ENCODE measurements at regions not wholly inside any gene's neighbourhood (a gene's known extent, or its start where the extent isn't known, plus 50 kb on each side); places are given as distances from the start of the nearest gene placed in this dataset.

- peaks cover 4% of the 10 kb centered on the region for H3K9me1 ChIP-seq (ENCODE audit: control insufficient read depth, insufficient read depth, low read length)
- peaks cover 54 to 70% of the 10 kb centered on the region in 2 experiments for H3K4me1 ChIP-seq (replicated peaks in 1 of 2; ENCODE audit: control insufficient read depth in 2 of 2, insufficient read depth in 2 of 2, low read length in 2 of 2)
- peaks cover 89% of the 10 kb centered on the region for H3K79me2 ChIP-seq (ENCODE audit: control insufficient read depth, insufficient read depth, low read length)
- DNase-seq (ENCODE audit: extremely low read depth in 1 of 4, low spot score in 3 of 4) (no peak), ATAC-seq (no peak), FAIRE-seq (no peak)
- CTCF ChIA-PET (ENCODE audit: low intra/inter-chr PET ratio) = no interaction called here
- H2AFZ ChIP-seq (ENCODE audit: low read depth, low read length) = no peak overlapping the region
- H3K9me3 ChIP-seq (replicated peaks; ENCODE audit: control insufficient read depth, insufficient read depth, low read depth, low read length) = no peaks in the 10 kb centered on the region
- peaks cover 8% of the 10 kb centered on the region for H4K20me1 ChIP-seq (replicated peaks; ENCODE audit: control insufficient read depth, insufficient read depth, low read length)
- in situ Hi-C loops (cut with MboI) = no loop called here
- no peak overlapping the region for H3K4me2 ChIP-seq (ENCODE audit: insufficient read depth, low read length)
- H3K27ac ChIP-seq (ENCODE audit: extremely low read depth, low read depth, low read length) = no peak overlapping the region
- 80% methylated on average over 1 of the region's 1 CpG for WGBS (ENCODE audit: insufficient coverage, low coverage, missing lambda C conversion rate)
- POLR2A ChIA-PET = interaction anchor here (0.6 kb wide), 1 partner anchor 86 kb away, joined by 3 read pairs; no protein-coding TSS in a partner anchor
- TF ChIP-seq, protein P1, sequence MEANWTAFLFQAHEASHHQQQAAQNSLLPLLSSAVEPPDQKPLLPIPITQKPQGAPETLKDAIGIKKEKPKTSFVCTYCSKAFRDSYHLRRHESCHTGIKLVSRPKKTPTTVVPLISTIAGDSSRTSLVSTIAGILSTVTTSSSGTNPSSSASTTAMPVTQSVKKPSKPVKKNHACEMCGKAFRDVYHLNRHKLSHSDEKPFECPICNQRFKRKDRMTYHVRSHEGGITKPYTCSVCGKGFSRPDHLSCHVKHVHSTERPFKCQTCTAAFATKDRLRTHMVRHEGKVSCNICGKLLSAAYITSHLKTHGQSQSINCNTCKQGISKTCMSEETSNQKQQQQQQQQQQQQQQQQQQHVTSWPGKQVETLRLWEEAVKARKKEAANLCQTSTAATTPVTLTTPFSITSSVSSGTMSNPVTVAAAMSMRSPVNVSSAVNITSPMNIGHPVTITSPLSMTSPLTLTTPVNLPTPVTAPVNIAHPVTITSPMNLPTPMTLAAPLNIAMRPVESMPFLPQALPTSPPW (CRISPR knock-in tag; IDR thresholded peaks at IDR 0.05) = peak; percentile 31; the same call in 1 of the 2 replicates
- peak; percentile 20; the same call in 1 of the 2 replicates for TF ChIP-seq ZNF384 (IDR thresholded peaks at IDR 0.05; ENCODE audit: low read depth, low read length)
- TF ChIP-seq TBP (optimal IDR thresholded peaks at IDR 0.05; ENCODE audit: low read depth, low read length) = no peak
- H3K4me3 ChIP-seq = no peak overlapping the region
- no peaks in the 10 kb centered on the region for H3K27me3 ChIP-seq (ENCODE audit: control insufficient read depth in 2 of 2, insufficient read depth in 2 of 2, low read length in 2 of 2)
- BruUV-seq (replicated peaks) = no TSS peak
- peaks cover 44% of the 10 kb centered on the region for H3K36me3 ChIP-seq (ENCODE audit: control insufficient read depth, insufficient read depth, low read length)
- H3K9ac ChIP-seq (ENCODE audit: insufficient read depth in 1 of 2, low read depth in 2 of 2, low read length in 2 of 2) = no peak overlapping the region
- intact Hi-C loops (cut with micrococcal nuclease) = loop anchor here (5.0 kb wide), 1 partner anchor 47 kb away; no protein-coding TSS in a partner anchor
These were observed 59.7 kb upstream of the LCTL start for GRCh38 chr15:66625531-66625930.

DNA sequence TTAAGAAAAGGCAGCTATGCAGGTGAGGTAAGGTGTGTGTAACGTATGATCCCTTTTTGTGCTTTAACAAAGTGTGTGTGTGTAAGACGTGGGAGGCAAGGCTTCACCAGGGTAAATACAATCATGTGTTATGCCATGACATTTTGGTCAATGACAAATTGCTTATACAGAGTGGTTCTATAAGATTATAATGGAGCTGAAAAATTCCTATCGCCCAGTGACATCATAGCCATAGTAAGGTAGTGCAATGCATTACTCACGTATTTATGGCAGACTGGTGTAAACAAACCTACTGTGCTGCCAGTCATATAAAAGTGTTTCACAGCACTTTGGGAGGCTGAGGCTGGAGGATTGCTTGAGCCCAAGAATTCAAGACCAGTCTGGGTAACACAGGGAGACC is 60.2 kb upstream of the LCTL start:
- Histone ChIP-seq H4K20me1 (replicated peaks; ENCODE audit: control insufficient read depth, insufficient read depth, low read length) (peaks cover 11% of the 10 kb centered on the region), H3K4me2 (ENCODE audit: insufficient read depth, low read length) (no peak overlapping the region), H3K9ac (ENCODE audit: insufficient read depth in 1 of 2, low read depth in 2 of 2, low read length in 2 of 2) (no peak overlapping the region), H3K4me3 (no peak overlapping the region), H3K27me3 (ENCODE audit: control insufficient read depth in 2 of 2, insufficient read depth in 2 of 2, low read length in 2 of 2) (no peaks in the 10 kb centered on the region), H3K9me3 (replicated peaks; ENCODE audit: control insufficient read depth, insufficient read depth, low read depth, low read length) (no peaks in the 10 kb centered on the region), H2AFZ (ENCODE audit: low read depth, low read length) (no peak overlapping the region), H3K27ac (ENCODE audit: extremely low read depth, low read depth, low read length) (no peak overlapping the region), H3K4me1 (replicated peaks in 1 of 2; ENCODE audit: control insufficient read depth in 2 of 2, insufficient read depth in 2 of 2, low read length in 2 of 2) (peaks cover 54 to 70% of the 10 kb centered on the region in 2 experiments), H3K9me1 (ENCODE audit: control insufficient read depth, insufficient read depth, low read length) (peaks cover 5% of the 10 kb centered on the region), H3K79me2 (ENCODE audit: control insufficient read depth, insufficient read depth, low read length) (peaks cover 89% of the 10 kb centered on the region), H3K36me3 (ENCODE audit: control insufficient read depth, insufficient read depth, low read length) (peaks cover 39% of the 10 kb centered on the region)
- no peak for TF ChIP-seq CBFB (CRISPR knock-in tag; IDR thresholded peaks at IDR 0.05)
- peak; percentile 45 for TF ChIP-seq MEIS2 (IDR thresholded peaks at IDR 0.05; ENCODE audit: partially characterized antibody)
- TF ChIP-seq, protein P2, sequence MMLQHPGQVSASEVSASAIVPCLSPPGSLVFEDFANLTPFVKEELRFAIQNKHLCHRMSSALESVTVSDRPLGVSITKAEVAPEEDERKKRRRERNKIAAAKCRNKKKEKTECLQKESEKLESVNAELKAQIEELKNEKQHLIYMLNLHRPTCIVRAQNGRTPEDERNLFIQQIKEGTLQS (IDR thresholded peaks at IDR 0.05) = peak; percentile 26; the same call in 1 of the 2 replicates
- TF ChIP-seq, protein P2 (CRISPR knock-in tag; conservative IDR thresholded peaks at IDR 0.05) = no peak
- ATAC-seq (no peak), FAIRE-seq (no peak), DNase-seq (ENCODE audit: extremely low read depth in 1 of 4, low spot score in 3 of 4) (no peak)
- in situ Hi-C loops (cut with MboI) (no loop called here), intact Hi-C loops (cut with micrococcal nuclease) (loop anchor here (5.0 kb wide), 1 partner anchor 46 kb away; no protein-coding TSS in a partner anchor)
- no TSS peak for BruUV-seq (replicated peaks)
- 83% methylated on average over 4 of the region's 4 CpGs for WGBS (ENCODE audit: insufficient coverage, low coverage, missing lambda C conversion rate)
- ChIA-PET POLR2A (interaction anchor here (0.6 kb wide), 1 partner anchor 85 kb away, joined by 3 read pairs; no protein-coding TSS in a partner anchor), CTCF (ENCODE audit: low intra/inter-chr PET ratio) (no interaction called here)

Data from K562 (cell line).